ENCODE measurements at regions not wholly inside any gene's neighbourhood (a gene's known extent, or its start where the extent isn't known, plus 50 kb on each side); places are given as distances from the start of the nearest gene placed in this dataset.
A peak's percentile ranks its signal among the peaks of the same experiment; 100 is the strongest.

DNA sequence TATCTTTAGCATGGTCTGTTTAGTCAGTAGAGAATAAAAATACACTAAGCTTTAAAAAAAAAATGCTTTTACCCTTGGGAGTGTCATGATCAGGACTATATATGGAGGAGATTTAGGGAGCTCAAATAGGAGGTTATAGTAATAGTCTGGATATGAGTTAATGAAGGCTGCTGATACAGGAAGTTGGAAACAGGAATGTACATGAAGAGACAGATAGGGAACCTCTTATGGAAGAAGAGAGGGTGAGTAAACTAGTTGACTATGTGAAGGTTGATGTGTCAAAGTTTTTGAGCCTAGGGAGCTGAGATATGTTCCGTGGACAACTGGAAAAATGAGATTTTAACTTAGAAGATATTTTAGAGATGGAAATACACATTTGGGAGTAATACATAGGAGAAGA is 472.0 kb upstream of the FZD8 start:
- no peak for ATAC-seq (ENCODE audit: low read depth)
- 83% methylated on average over 1 of the region's 1 CpG; no CpG with 5 or more reads in 1 of the 2 experiments for WGBS, 2 experiments (ENCODE audit: extremely low coverage in 2 of 2, insufficient read length in 1 of 2)

More for the DNA sequence above, 472.0 kb upstream of the FZD8 start:
- no peak overlapping the region for H3K14ac ChIP-seq (replicated peaks; ENCODE audit: low read depth, low read length)
- H3K18ac ChIP-seq (ENCODE audit: low read depth, low read length) = peak overlapping the region; percentile 34; the same call in 1 of the 2 replicates
- H3K27me3 ChIP-seq (ENCODE audit: control insufficient read depth, insufficient read depth, low read length) = no peaks in the 10 kb centered on the region
- DNase-seq = no peak
- no peak overlapping the region; a peak in 1 of 4 replicates for H4K8ac ChIP-seq (ENCODE audit: low read depth in 2 of 2, low read length in 2 of 2)
- no peak overlapping the region for H2AK9ac ChIP-seq (replicated peaks; ENCODE audit: low read depth, low read length, poor library complexity)
- intact Hi-C loops (cut with micrococcal nuclease) (no loop called here), in situ Hi-C loops (cut with MboI; ENCODE audit: low sequenced_read_pairs) (no loop called here), dilution Hi-C loops (cut with HindIII; ENCODE audit: low sequenced_read_pairs, unreplicated experiment) (no loop called here)
- no peak overlapping the region for H3K9ac ChIP-seq (ENCODE audit: low read depth, low read length)
- H2BK15ac ChIP-seq (ENCODE audit: low read depth, low read length) = 0 out of 3 replicates have a peak overlapping the region, but pooled peaks have one; percentile 60
- H2AFZ ChIP-seq (replicated peaks; ENCODE audit: low read length, poor library complexity) = no peak overlapping the region
- peak overlapping the region; percentile 82; the same call in 1 of the 2 replicates for H2BK120ac ChIP-seq (ENCODE audit: low read depth, low read length)
- H2BK5ac ChIP-seq (ENCODE audit: low read depth, low read length, poor library complexity, severe bottlenecking) = no peak overlapping the region
- H2AK5ac ChIP-seq (ENCODE audit: low read depth, low read length) = no peak overlapping the region
- H3K9me1 ChIP-seq (ENCODE audit: insufficient read depth, low read length) = no peaks in the 10 kb centered on the region; the same call in 1 of the 2 replicates
- no peak overlapping the region for H3K4me2 ChIP-seq (ENCODE audit: low read depth, low read length)
- H4K20me1 ChIP-seq (ENCODE audit: insufficient read depth, low read length) = no peaks in the 10 kb centered on the region
- BruUV-seq (replicated peaks) = no TSS peak
- H4K91ac ChIP-seq (ENCODE audit: insufficient read depth, low read depth, low read length) = peak overlapping the region; percentile 45; the same call in 1 of the 2 replicates
- no peaks in the 10 kb centered on the region for H3K36me3 ChIP-seq (ENCODE audit: control insufficient read depth, insufficient read depth, low read length)
- no peak overlapping the region for H3K23ac ChIP-seq (ENCODE audit: low read depth, low read length)
- no peaks in the 10 kb centered on the region for H3K9me3 ChIP-seq (ENCODE audit: control insufficient read depth, insufficient read depth, low read length)
- H3K4me3 ChIP-seq (ENCODE audit: insufficient read depth, low read depth, low read length) = no peak overlapping the region
- peaks cover 7% of the 10 kb centered on the region; the same call in 1 of the 2 replicates for H3K4me1 ChIP-seq (ENCODE audit: control insufficient read depth, insufficient read depth, low read length)
- H3K56ac ChIP-seq (ENCODE audit: extremely low read depth, insufficient read depth, low read length) = no peak overlapping the region
- TF ChIP-seq RCOR1 (IDR thresholded peaks at IDR 0.05; ENCODE audit: insufficient replicate concordance, low read length) (no peak), SMC3 (IDR thresholded peaks at IDR 0.05; ENCODE audit: low read depth, low read length) (no peak), FOS (IDR thresholded peaks at IDR 0.05; ENCODE audit: low read depth, low read length) (no peak), MAZ (IDR thresholded peaks at IDR 0.05; ENCODE audit: borderline replicate concordance, low read depth, low read length) (no peak)
- H4K5ac ChIP-seq (ENCODE audit: low read depth, low read length) = no peak overlapping the region
- ChIA-PET POLR2A (ENCODE audit: unreplicated experiment) (no interaction called here), CTCF (no interaction called here)
- H3K4ac ChIP-seq (ENCODE audit: low read depth, low read length) = no peak overlapping the region
- no peaks in the 10 kb centered on the region for H3K79me1 ChIP-seq (ENCODE audit: low read depth in 1 of 2, low read length in 2 of 2)
- no peak overlapping the region for H3K27ac ChIP-seq (ENCODE audit: insufficient read depth, low read length)
- peak overlapping the region; percentile 8; the same call in 1 of the 2 replicates for H2BK20ac ChIP-seq (ENCODE audit: low read depth, low read length)

Measured in IMR-90 (cell line).